HL-60 (cell line): ENCODE measurements at regions not wholly inside any gene's neighbourhood (a gene's known extent, or its start where the extent isn't known, plus 50 kb on each side); places are given as distances from the start of the nearest gene placed in this dataset.

ENCODE experiments used
- DNase-seq, 2 experiments: peaks; one replicate each; pipeline ENCODE4 v3.0.0-alpha.2; 2010 to 2020; ENCODE audit warnings: low read depth in 1 of 2, low spot score in 1 of 2
- H3K27ac ChIP-seq: fragments of 250-450 bp; sonication (Bioruptor Pico); replicated peaks from 2 replicates; pipeline ENCODE4 v1.5.1; 2020; ENCODE audit warnings: mild to moderate bottlenecking, moderate library complexity
- H3K27me3 ChIP-seq: fragments of 250-450 bp; sonication (Bioruptor Pico); 2 replicates; pipeline ENCODE4 v1.5.1; 2021; ENCODE audit warnings: mild to moderate bottlenecking, moderate library complexity; ENCODE audit not compliant: insufficient read depth, poor library complexity, severe bottlenecking
- H3K4me3 ChIP-seq: replicated peaks from 2 replicates; pipeline ENCODE4 v1.5.1; 2011; ENCODE audit warnings: mild to moderate bottlenecking, control low read depth, low read length; ENCODE audit not compliant: insufficient read depth
- CTCF ChIP-seq: IDR thresholded peaks from one replicate; pipeline ENCODE4 v1.5.1; 2011; ENCODE audit warnings: low read length, control low read depth, inconsistent platforms; ENCODE audit not compliant: insufficient read depth
- GABPA ChIP-seq: IDR thresholded peaks from 2 replicates; pipeline ENCODE4 v1.6.1; 2012; ENCODE audit warnings: low read depth
- POLR2AphosphoS5 ChIP-seq: IDR thresholded peaks from 2 replicates; pipeline ENCODE4 v1.6.1; 2012; ENCODE audit warnings: low read depth
- REST ChIP-seq: IDR thresholded peaks from 2 replicates; pipeline ENCODE4 v1.6.1; 2012; ENCODE audit warnings: low read depth; ENCODE audit not compliant: insufficient replicate concordance
- SPI1 ChIP-seq: IDR thresholded peaks from 2 replicates; pipeline ENCODE4 v1.6.1; 2012; ENCODE audit warnings: low read depth, mild to moderate bottlenecking, borderline replicate concordance

GRCh38 chr6:74765486-74765885 lies 440.4 kb downstream of the COL12A1 start:
- Histone ChIP-seq H3K27ac (no peak overlapping the region), H3K27me3 (no peaks in the 10 kb centered on the region), H3K4me3 (no peak overlapping the region)
- no peak for DNase-seq
- TF ChIP-seq SPI1 = no peak
- no peak for TF ChIP-seq REST
- TF ChIP-seq CTCF = no peak
- no peak for TF ChIP-seq POLR2AphosphoS5
- no peak for TF ChIP-seq GABPA

- Histone ChIP-seq H3K4me3 (no peak overlapping the region), H3K27ac (no peak overlapping the region), H3K27me3 (no peaks in the 10 kb centered on the region)
- no peak for DNase-seq
- TF ChIP-seq REST = no peak
- no peak for TF ChIP-seq CTCF
- TF ChIP-seq GABPA = no peak
- no peak for TF ChIP-seq POLR2AphosphoS5
- TF ChIP-seq SPI1 = no peak
Observed at GRCh38 chr6:74764486-74764885, 441.4 kb downstream of the COL12A1 start.

- H3K27ac ChIP-seq = no peak overlapping the region
- DNase-seq = no peak
- H3K27me3 ChIP-seq = no peaks in the 10 kb centered on the region
- no peak overlapping the region for H3K4me3 ChIP-seq
- TF ChIP-seq SPI1 (no peak), CTCF (no peak), REST (no peak), GABPA (no peak), POLR2AphosphoS5 (no peak)
Observed at GRCh38 chr6:74762841-74763240, 443.0 kb downstream of the COL12A1 start.
